ENCODE measurements at regions not wholly inside any gene's neighbourhood (a gene's known extent, or its start where the extent isn't known, plus 50 kb on each side); places are given as distances from the start of the nearest gene placed in this dataset.

- TF ChIP-seq REST (IDR thresholded peaks at IDR 0.05; ENCODE audit: insufficient read depth in 1 of 2, low read depth in 2 of 2, low read length in 2 of 2): no peak
- TF ChIP-seq SIN3A (IDR thresholded peaks at IDR 0.05; ENCODE audit: borderline replicate concordance, insufficient read depth, low read length): no peak
These were observed 560.3 kb downstream of the GALC start for GRCh38 chr14:87432698-87433097.

All from PFSK-1 (cell line).